ENCODE measurements at regions not wholly inside any gene's neighbourhood (a gene's known extent, or its start where the extent isn't known, plus 50 kb on each side); places are given as distances from the start of the nearest gene placed in this dataset.

- no peak overlapping the region for H3K4me3 ChIP-seq
- no peaks in the 10 kb centered on the region for H3K27me3 ChIP-seq (replicated peaks in 1 of 7)
- peaks cover 0 to 9% (median 0%) of the 10 kb centered on the region in 8 donors for H3K9me3 ChIP-seq
- intact Hi-C loops (cut with DNase I; ENCODE audit: low total_unique reads): no loop called here
- 51 to 65% (median 58%) methylated on average over 1 of the region's 1 CpG for WGBS, 5 donors
- no peaks in the 10 kb centered on the region for H3K4me1 ChIP-seq
- DNase-seq: no peak
- no peak for TF ChIP-seq POLR2A (IDR thresholded peaks at IDR 0.05)
- TF ChIP-seq POLR2AphosphoS5 (IDR thresholded peaks at IDR 0.05): no peak
- no peak for TF ChIP-seq CTCF (IDR thresholded peaks at IDR 0.05 in 8 of 11, conservative IDR thresholded peaks at IDR 0.05 in 3 of 11)
- H3K27ac ChIP-seq: no peak overlapping the region
- H3K36me3 ChIP-seq: no peaks in the 10 kb centered on the region
These were observed 308.8 kb downstream of the CBLN4 start for GRCh38 chr20:55696520-55696919.

GRCh38 chr20:55693641-55694040 is 311.7 kb downstream of the CBLN4 start:
- intact Hi-C loops (cut with DNase I; ENCODE audit: low total_unique reads): no loop called here
- Histone ChIP-seq H3K27me3 (replicated peaks in 1 of 7) (no peaks in the 10 kb centered on the region), H3K4me1 (no peaks in the 10 kb centered on the region), H3K4me3 (no peak overlapping the region), H3K9me3 (peaks cover 0 to 3% (median 0%) of the 10 kb centered on the region in 8 donors), H3K36me3 (no peaks in the 10 kb centered on the region), H3K27ac (no peak overlapping the region)
- 78 to 83% (median 81%) methylated on average over 5 of the region's 5 CpGs for WGBS, 5 donors
- DNase-seq: no peak
- no peak for TF ChIP-seq POLR2AphosphoS5 (IDR thresholded peaks at IDR 0.05)
- no peak for TF ChIP-seq CTCF (IDR thresholded peaks at IDR 0.05 in 8 of 11, conservative IDR thresholded peaks at IDR 0.05 in 3 of 11)
- no peak for TF ChIP-seq POLR2A (IDR thresholded peaks at IDR 0.05)

GRCh38 chr20:55685841-55686240 is 319.5 kb downstream of the CBLN4 start:
- no peaks in the 10 kb centered on the region for H3K36me3 ChIP-seq
- no peak for TF ChIP-seq CTCF (IDR thresholded peaks at IDR 0.05 in 8 of 11, conservative IDR thresholded peaks at IDR 0.05 in 3 of 11)
- TF ChIP-seq POLR2A (IDR thresholded peaks at IDR 0.05): no peak
- no peak for TF ChIP-seq POLR2AphosphoS5 (IDR thresholded peaks at IDR 0.05)
- DNase-seq: no peak
- H3K27me3 ChIP-seq (replicated peaks in 1 of 7): no peaks in the 10 kb centered on the region
- peaks cover 0 to 6% (median 0%) of the 10 kb centered on the region in 8 donors for H3K9me3 ChIP-seq
- intact Hi-C loops (cut with DNase I; ENCODE audit: low total_unique reads): no loop called here
- 78 to 85% (median 82%) methylated on average over 8 of the region's 8 CpGs for WGBS, 5 donors
- H3K27ac ChIP-seq: no peak overlapping the region
- H3K4me1 ChIP-seq: no peaks in the 10 kb centered on the region
- H3K4me3 ChIP-seq: no peak overlapping the region

- Histone ChIP-seq H3K4me3 (no peak overlapping the region), H3K9me3 (peaks cover 0 to 6% (median 0%) of the 10 kb centered on the region in 8 donors), H3K27me3 (replicated peaks in 1 of 7) (no peaks in the 10 kb centered on the region), H3K36me3 (no peaks in the 10 kb centered on the region), H3K27ac (no peak overlapping the region), H3K4me1 (no peaks in the 10 kb centered on the region)
- DNase-seq: no peak
- WGBS, 5 donors: 78 to 92% (median 85%) methylated on average over 4 of the region's 4 CpGs
- intact Hi-C loops (cut with DNase I; ENCODE audit: low total_unique reads): no loop called here
- TF ChIP-seq CTCF (IDR thresholded peaks at IDR 0.05 in 8 of 11, conservative IDR thresholded peaks at IDR 0.05 in 3 of 11): no peak
- no peak for TF ChIP-seq POLR2A (IDR thresholded peaks at IDR 0.05)
- TF ChIP-seq POLR2AphosphoS5 (IDR thresholded peaks at IDR 0.05): no peak
These were observed 319.9 kb downstream of the CBLN4 start for GRCh38 chr20:55685425-55685824.

All from spleen (tissue), 11 donors.